DND-41 (cell line): ENCODE measurements at regions not wholly inside any gene's neighbourhood (a gene's known extent, or its start where the extent isn't known, plus 50 kb on each side); places are given as distances from the start of the nearest gene placed in this dataset.

Experiments used
- EZH2 ChIP-seq: IDR thresholded peaks from 3 replicates; pipeline ENCODE4 v1.6.1; 2012; ENCODE audit warnings: borderline replicate concordance, low read depth, mild to moderate bottlenecking, moderate library complexity, low read length, inconsistent platforms; ENCODE audit not compliant: severe bottlenecking
- TF ChIP-seq, protein P1 (sequence below): IDR thresholded peaks from 2 replicates; pipeline ENCODE4 v1.5.1; 2012; ENCODE audit warnings: borderline replicate concordance, low read length, moderate library complexity, mild to moderate bottlenecking; ENCODE audit not compliant: poor library complexity, severe bottlenecking; ENCODE audit errors: extremely low read depth

DNA sequence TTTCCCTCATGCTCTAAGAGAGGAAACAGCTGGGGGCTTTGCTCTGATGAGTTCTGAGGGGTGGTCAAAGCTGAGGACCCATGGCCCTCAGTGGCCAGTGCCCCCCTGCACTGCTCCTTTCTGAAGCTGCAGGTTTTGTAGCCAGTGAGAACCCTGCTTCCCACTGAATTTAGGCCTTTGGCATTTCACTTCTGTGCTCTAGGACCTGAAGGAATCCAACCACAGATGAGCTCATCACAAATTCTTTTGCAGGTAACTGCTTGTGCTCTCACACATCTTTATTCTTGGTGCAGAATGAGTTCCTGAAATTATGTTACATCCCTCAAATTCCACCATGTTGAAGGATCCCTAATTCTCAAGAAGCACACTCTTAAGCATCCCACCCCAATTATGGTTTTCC lies 248.7 kb upstream of the IRF2BP2 start:
- TF ChIP-seq, protein P1, sequence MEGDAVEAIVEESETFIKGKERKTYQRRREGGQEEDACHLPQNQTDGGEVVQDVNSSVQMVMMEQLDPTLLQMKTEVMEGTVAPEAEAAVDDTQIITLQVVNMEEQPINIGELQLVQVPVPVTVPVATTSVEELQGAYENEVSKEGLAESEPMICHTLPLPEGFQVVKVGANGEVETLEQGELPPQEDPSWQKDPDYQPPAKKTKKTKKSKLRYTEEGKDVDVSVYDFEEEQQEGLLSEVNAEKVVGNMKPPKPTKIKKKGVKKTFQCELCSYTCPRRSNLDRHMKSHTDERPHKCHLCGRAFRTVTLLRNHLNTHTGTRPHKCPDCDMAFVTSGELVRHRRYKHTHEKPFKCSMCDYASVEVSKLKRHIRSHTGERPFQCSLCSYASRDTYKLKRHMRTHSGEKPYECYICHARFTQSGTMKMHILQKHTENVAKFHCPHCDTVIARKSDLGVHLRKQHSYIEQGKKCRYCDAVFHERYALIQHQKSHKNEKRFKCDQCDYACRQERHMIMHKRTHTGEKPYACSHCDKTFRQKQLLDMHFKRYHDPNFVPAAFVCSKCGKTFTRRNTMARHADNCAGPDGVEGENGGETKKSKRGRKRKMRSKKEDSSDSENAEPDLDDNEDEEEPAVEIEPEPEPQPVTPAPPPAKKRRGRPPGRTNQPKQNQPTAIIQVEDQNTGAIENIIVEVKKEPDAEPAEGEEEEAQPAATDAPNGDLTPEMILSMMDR, result no peak
- no peak for TF ChIP-seq EZH2
